Naive thymus-derived CD8-positive, alpha-beta T cell (primary cell): ENCODE measurements at regions not wholly inside any gene's neighbourhood (a gene's known extent, or its start where the extent isn't known, plus 50 kb on each side); places are given as distances from the start of the nearest gene placed in this dataset.
"Not testable (repeated sequence)": the region's sequence is repeated elsewhere in the genome, so short reads cannot be mapped to it uniquely, and the experiment has no call there.

Experiments used
- ATAC-seq, 2 donors: fragments of 150-1000 bp; cut with Tn5 transposase in 1 of 2; sonication (Bioruptor Pico), chemical (Tn5 transposase) in 1 of 2; 1 replicate in 1 of 2; 2 replicates in 1 of 2; pipeline ENCODE4 v1.10.0; 2021; ENCODE audit warnings: mild to moderate bottlenecking in 2 of 2, moderate library complexity in 2 of 2
- POLR2A ChIA-PET: fragments of 350-600 bp; sonication (Branson Sonifier 250); formaldehyde crosslinking; loops from one replicate; lab custom pipeline; 2021; ENCODE audit warnings: antibody characterized with exemption; lab: Charles Lee
- DNase-seq, 10 donors: peaks; one replicate each; pipeline versions ENCODE4 v3.0.0 to v3.0.0-alpha.2; 2020 to 2022
- H3K27ac Mint-ChIP-seq, 10 donors: one replicate each; pipeline ENCODE4 v1.8.0; 2020 to 2022; ENCODE audit warnings: mild to moderate bottlenecking in 10 of 10, mixed read lengths in 10 of 10, moderate library complexity in 4 of 10, inconsistent platforms in 1 of 10
- H3K27me3 Mint-ChIP-seq, 5 donors: one replicate each; pipeline ENCODE4 v1.8.0; 2021 to 2022; ENCODE audit warnings: mixed read lengths in 5 of 5
- H3K36me3 Mint-ChIP-seq, 3 donors: one replicate each; pipeline ENCODE4 v1.8.0; 2020 to 2022; ENCODE audit warnings: mixed read lengths in 3 of 3, mild to moderate bottlenecking in 2 of 3, inconsistent platforms in 1 of 3
- H3K4me1 Mint-ChIP-seq, 4 donors: one replicate each; pipeline ENCODE4 v1.8.0; 2021 to 2022; ENCODE audit warnings: mixed read lengths in 4 of 4
- H3K4me3 Mint-ChIP-seq, 10 donors: one replicate each; pipeline ENCODE4 v1.8.0; 2020 to 2022; ENCODE audit warnings: mild to moderate bottlenecking in 10 of 10, mixed read lengths in 10 of 10, moderate library complexity in 6 of 10, inconsistent platforms in 1 of 10
- H3K9me3 Mint-ChIP-seq, 9 donors: one replicate each; pipeline ENCODE4 v1.8.0; 2020 to 2022; ENCODE audit warnings: mixed read lengths in 9 of 9, mild to moderate bottlenecking in 3 of 9, inconsistent platforms in 1 of 9, moderate library complexity in 1 of 9

DNA sequence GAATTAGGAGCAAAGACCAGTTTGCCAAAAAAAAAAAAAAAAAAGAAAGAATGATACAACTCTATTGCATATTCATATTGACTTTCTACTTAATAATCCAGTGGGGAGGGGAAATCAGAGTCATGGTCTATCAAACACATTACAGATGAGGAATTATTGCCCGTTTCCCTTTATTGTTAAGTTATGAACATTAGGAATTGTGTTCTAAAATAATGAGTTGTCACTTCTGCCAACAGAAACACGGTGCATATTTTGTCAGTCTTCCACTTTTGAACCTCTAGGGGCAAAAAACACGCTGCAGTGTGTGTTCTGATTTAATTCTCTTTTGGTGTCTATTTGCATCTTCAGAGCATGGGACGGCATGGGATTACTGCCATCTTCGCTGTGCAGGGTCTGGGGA is 115.7 kb upstream of the RHOBTB1 start:
- ATAC-seq (no peak), DNase-seq (no peak)
- H3K9me3 Mint-ChIP-seq, result peaks cover 0 to 3% (median 0%) of the 10 kb centered on the region in 9 donors
- no peak overlapping the region for H3K4me3 Mint-ChIP-seq
- H3K36me3 Mint-ChIP-seq, result no peaks in the 10 kb centered on the region
- no peak overlapping the region for H3K27ac Mint-ChIP-seq
- peaks cover 0 to 2% (median 0%) of the 10 kb centered on the region in 5 donors for H3K27me3 Mint-ChIP-seq
- POLR2A ChIA-PET, result interaction anchor here (0.7 kb wide), 1 partner anchor 28 kb away, joined by 5 read pairs; no protein-coding TSS in a partner anchor
- no peaks in the 10 kb centered on the region for H3K4me1 Mint-ChIP-seq

DNA sequence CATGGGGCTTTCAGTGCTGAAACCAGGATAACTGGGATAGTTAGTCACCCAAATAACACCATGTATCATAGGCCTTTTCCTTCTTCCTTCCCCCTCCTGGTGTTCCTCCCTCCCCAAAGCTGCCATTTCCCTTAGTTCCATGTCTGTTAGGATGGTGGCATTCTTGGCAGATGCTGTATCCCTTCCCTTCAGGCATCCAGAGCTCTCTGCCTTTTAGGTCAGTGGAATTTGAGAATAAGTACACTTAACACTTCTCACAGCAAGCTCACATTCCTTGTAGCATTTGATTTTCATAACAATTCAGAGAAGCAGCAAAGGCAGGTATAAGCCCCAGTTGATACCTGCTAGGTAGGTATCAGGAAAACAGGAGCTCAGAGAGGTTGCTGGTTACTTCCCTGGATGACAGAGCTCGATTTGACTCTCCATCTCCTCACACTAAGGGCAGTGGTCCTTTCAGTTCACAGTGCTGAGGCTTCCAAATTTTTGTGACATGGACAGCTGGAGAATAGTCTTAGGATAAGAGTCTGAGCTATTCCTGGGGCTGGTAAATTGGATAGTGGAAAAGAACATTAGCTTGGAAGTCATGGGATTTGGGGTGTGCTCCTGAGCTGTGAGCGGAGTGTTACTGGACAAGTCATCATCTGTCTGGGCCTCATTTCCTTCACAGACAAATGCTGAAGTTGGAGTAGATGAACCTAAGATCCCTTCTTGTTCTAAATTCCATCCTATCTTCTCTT is 108.7 kb upstream of the RHOBTB1 start:
- no peaks in the 10 kb centered on the region for H3K4me1 Mint-ChIP-seq
- H3K9me3 Mint-ChIP-seq, result peaks cover 0 to 3% (median 0%) of the 10 kb centered on the region in 9 donors
- no peaks in the 10 kb centered on the region for H3K36me3 Mint-ChIP-seq
- no peak overlapping the region for H3K27ac Mint-ChIP-seq
- POLR2A ChIA-PET, result no interaction called here
- H3K27me3 Mint-ChIP-seq, result peaks cover 0 to 5% (median under 1%) of the 10 kb centered on the region in 5 donors
- ATAC-seq (no peak), DNase-seq (no peak)
- no peak overlapping the region for H3K4me3 Mint-ChIP-seq

DNA sequence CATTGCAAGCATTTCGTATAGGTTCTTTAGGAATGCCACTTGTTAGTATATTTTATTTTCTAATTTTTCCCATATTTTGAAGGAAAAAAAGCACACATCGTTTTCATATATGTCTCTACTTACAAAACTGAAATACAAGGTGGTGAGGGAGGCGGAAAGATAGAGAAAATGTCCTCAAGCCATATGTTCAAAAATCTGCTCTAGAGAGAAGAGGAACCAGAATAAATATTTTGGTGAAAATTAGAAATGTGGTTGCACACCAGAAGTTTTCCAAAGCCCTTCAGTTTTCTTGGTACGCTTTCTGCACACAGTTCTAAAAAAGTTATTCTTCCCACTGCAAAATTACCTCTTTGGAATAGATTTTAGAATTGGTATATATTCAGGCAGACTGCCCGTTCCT is 107.4 kb upstream of the RHOBTB1 start:
- no peak overlapping the region for H3K27ac Mint-ChIP-seq
- ATAC-seq (no peak), DNase-seq (no peak)
- peaks cover 0 to 3% (median 0%) of the 10 kb centered on the region in 9 donors for H3K9me3 Mint-ChIP-seq
- POLR2A ChIA-PET, result no interaction called here
- no peak overlapping the region for H3K4me3 Mint-ChIP-seq
- peaks cover 0 to 5% (median 2%) of the 10 kb centered on the region in 5 donors for H3K27me3 Mint-ChIP-seq
- no peaks in the 10 kb centered on the region for H3K4me1 Mint-ChIP-seq
- no peaks in the 10 kb centered on the region for H3K36me3 Mint-ChIP-seq

- peaks cover 0 to 3% (median 0%) of the 10 kb centered on the region in 9 donors for H3K9me3 Mint-ChIP-seq
Measured at GRCh38 chr10:61050120-61050745, 106.2 kb upstream of the RHOBTB1 start.

DNA sequence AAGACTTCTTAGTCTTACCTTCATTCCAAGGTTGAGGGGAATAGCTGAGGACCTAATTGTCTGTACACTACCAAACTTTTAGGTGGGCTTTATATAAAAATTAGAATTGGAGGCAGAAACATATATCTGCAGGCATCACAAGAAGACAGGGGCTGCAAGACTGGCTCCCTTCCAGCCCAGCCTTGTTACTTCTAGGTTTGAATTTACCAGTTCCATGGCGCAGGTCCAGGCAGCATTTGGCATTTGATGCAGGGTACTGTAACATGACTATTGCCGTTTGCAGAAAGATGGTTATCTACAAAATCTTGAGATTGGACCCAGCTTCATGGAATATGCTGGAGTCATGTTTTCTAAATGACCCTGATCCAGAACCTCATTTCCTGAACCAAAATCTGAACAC is 105.4 kb upstream of the RHOBTB1 start:
- ATAC-seq (no peak), DNase-seq (no peak)
- Mint-ChIP-seq H3K4me1 (no peaks in the 10 kb centered on the region), H3K4me3 (no peak overlapping the region), H3K27ac (no peak overlapping the region), H3K36me3 (no peaks in the 10 kb centered on the region), H3K27me3 (peaks cover 0 to 6% (median 1%) of the 10 kb centered on the region in 5 donors), H3K9me3 (no peaks in the 10 kb centered on the region)
- POLR2A ChIA-PET, result no interaction called here

More at GRCh38 chr10:61050120-61050745, 106.2 kb upstream of the RHOBTB1 start:
- no peaks in the 10 kb centered on the region for H3K36me3 Mint-ChIP-seq
- POLR2A ChIA-PET, result no interaction called here
- no peak overlapping the region for H3K4me3 Mint-ChIP-seq
- DNase-seq (no peak), ATAC-seq (no peak)
- peaks cover 0 to 6% (median 3%) of the 10 kb centered on the region in 5 donors for H3K27me3 Mint-ChIP-seq
- no peak overlapping the region for H3K27ac Mint-ChIP-seq
- H3K4me1 Mint-ChIP-seq, result no peaks in the 10 kb centered on the region

GRCh38 chr10:61047788-61048560 is 104.0 kb upstream of the RHOBTB1 start:
- no peak for ATAC-seq
- Mint-ChIP-seq H3K4me3 (no peak overlapping the region), H3K9me3 (no peaks in the 10 kb centered on the region), H3K4me1 (no peaks in the 10 kb centered on the region), H3K36me3 (no peaks in the 10 kb centered on the region), H3K27ac (no peak overlapping the region), H3K27me3 (peaks cover 0 to 6% (median 1%) of the 10 kb centered on the region in 5 donors)
- no peak for DNase-seq
- POLR2A ChIA-PET, result no interaction called here

- DNase-seq, result no peak
- POLR2A ChIA-PET, result no interaction called here
- Mint-ChIP-seq H3K4me1 (no peaks in the 10 kb centered on the region), H3K27ac (no peak overlapping the region), H3K9me3 (no peaks in the 10 kb centered on the region), H3K4me3 (no peak overlapping the region), H3K36me3 (no peaks in the 10 kb centered on the region), H3K27me3 (peaks cover 0 to 6% (median 1%) of the 10 kb centered on the region in 5 donors)
- no peak for ATAC-seq
Measured at GRCh38 chr10:61047081-61047480, 103.1 kb upstream of the RHOBTB1 start.

DNA sequence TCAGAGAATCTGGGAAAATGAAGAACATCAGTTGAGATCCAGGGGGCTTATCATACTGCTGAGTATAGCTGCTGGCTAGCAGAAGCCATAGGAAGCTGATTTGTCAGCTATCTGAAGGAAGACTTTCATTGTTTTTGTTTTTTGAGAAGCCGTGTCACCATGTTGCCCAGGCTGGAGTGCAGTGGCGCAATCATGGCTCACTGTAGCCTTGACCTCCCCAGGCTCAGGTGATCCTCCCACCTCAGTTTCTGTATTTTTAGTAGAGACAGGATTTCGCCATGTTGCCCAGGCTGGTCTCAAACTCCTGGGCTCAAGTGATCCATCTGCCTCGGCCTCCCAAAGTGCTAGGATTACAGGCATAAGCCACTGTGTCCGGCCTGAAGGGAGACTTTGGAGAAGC is 101.5 kb upstream of the RHOBTB1 start:
- H3K4me1 Mint-ChIP-seq, POLR2A ChIA-PET, H3K27me3 Mint-ChIP-seq, DNase-seq, H3K4me3 Mint-ChIP-seq, H3K27ac Mint-ChIP-seq, ATAC-seq, H3K36me3 Mint-ChIP-seq, H3K9me3 Mint-ChIP-seq: not testable (repeated sequence)

DNA sequence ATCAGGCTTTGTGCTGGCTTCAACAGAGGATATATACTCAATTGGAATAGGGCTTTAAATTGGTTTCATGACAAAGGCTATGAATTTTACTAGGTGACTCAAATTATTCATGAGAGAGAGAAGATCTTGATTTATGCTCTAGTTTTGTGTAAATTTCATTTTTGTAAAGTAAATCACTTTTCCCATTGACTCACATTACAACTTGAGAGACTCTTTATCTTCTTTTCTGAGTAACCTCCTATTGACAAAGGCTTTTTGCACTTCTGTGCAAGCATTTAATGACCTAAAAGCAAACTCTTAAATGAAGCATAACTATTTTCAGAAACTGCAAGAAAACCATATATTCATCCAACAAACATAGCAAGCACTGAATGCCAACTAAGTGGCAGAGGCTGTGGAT is 98.5 kb upstream of the RHOBTB1 start:
- ATAC-seq (no peak), DNase-seq (no peak)
- no peak overlapping the region for H3K27ac Mint-ChIP-seq
- no peak overlapping the region for H3K4me3 Mint-ChIP-seq
- POLR2A ChIA-PET, result no interaction called here
- H3K36me3 Mint-ChIP-seq, result no peaks in the 10 kb centered on the region
- no peaks in the 10 kb centered on the region for H3K9me3 Mint-ChIP-seq
- H3K4me1 Mint-ChIP-seq, result no peaks in the 10 kb centered on the region
- peaks cover 0 to 4% (median 3%) of the 10 kb centered on the region in 5 donors for H3K27me3 Mint-ChIP-seq

DNA sequence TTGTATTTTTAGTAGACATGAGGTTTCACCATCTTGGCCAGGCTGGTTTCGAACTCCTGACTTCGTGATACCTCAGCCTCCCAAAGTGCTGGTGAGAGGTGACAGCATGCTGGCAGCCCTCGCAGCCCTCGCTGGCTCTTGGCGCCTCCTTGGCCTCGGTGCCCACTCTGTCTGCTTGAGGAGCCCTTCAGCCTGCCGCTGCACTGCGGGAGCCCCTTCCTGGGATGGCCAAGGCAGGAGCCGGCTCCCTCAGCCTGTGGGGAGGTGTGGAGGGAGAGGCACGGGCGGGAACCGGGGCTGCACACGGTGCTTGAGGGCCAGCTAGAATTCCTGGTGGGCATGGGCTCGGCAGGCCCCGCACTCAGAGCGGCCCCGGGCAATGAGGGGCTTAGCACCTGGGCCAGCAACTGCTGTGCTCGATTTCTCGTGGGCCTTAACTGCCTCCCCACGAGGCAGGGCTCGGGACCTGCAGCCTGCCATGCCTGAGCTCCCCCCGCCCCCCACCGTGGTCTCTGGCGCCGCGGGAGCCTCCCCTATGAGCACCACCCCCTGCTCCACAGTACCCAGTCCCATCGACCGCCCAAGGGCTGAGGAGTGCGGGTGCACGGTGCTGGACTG is 96.5 kb upstream of the RHOBTB1 start:
- H3K4me3 Mint-ChIP-seq, result no peak overlapping the region
- H3K36me3 Mint-ChIP-seq, result no peaks in the 10 kb centered on the region
- POLR2A ChIA-PET, result no interaction called here
- H3K9me3 Mint-ChIP-seq, result no peaks in the 10 kb centered on the region
- H3K27me3 Mint-ChIP-seq, result peaks cover 0 to 4% (median 0%) of the 10 kb centered on the region in 5 donors
- DNase-seq, result no peak
- no peak overlapping the region for H3K27ac Mint-ChIP-seq
- no peak for ATAC-seq
- H3K4me1 Mint-ChIP-seq, result no peaks in the 10 kb centered on the region

DNA sequence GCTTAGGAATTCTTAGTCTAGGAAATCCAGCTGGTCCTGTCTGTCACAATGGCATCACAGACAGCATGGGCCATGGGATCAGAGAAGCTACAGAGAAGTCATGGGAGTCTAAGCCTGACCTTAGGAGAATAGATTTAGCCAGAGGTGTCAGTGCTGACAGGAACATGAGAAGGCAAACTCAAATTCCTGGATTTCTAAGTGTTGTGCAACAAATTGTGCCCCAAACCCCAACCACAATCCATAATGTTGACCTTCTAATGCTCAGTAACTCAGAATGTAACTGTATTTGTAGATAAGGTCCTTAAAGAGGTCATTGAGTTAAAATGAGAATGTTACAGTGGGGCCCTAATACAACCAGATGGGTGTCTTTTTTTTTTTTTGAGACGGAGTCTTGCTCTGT is 95.9 kb upstream of the RHOBTB1 start:
- no peak for ATAC-seq
- no peaks in the 10 kb centered on the region for H3K36me3 Mint-ChIP-seq
- H3K4me1 Mint-ChIP-seq, result no peaks in the 10 kb centered on the region
- no peak for DNase-seq
- POLR2A ChIA-PET, result no interaction called here
- H3K27ac Mint-ChIP-seq, result no peak overlapping the region
- no peak overlapping the region for H3K4me3 Mint-ChIP-seq
- no peaks in the 10 kb centered on the region for H3K9me3 Mint-ChIP-seq
- peaks cover 0 to 4% (median 0%) of the 10 kb centered on the region in 5 donors for H3K27me3 Mint-ChIP-seq

GRCh38 chr10:61037261-61037830 is 93.4 kb upstream of the RHOBTB1 start:
- H3K27ac Mint-ChIP-seq, POLR2A ChIA-PET, H3K9me3 Mint-ChIP-seq, H3K4me3 Mint-ChIP-seq, ATAC-seq, H3K36me3 Mint-ChIP-seq, H3K4me1 Mint-ChIP-seq, DNase-seq, H3K27me3 Mint-ChIP-seq: not testable (repeated sequence)
